ENCODE measurements at regions not wholly inside any gene's neighbourhood (a gene's known extent, or its start where the extent isn't known, plus 50 kb on each side); places are given as distances from the start of the nearest gene placed in this dataset.

GRCh38 chr5:4048398-4048797 lies 452.8 kb downstream of the IRX1 start:
- no peak overlapping the region for H3K4me3 ChIP-seq
- no peaks in the 10 kb centered on the region for H3K36me3 ChIP-seq
- intact Hi-C loops (cut with DNase I), result no loop called here
- no peaks in the 10 kb centered on the region for H3K27me3 ChIP-seq
- no peaks in the 10 kb centered on the region for H3K9me3 ChIP-seq
- no peak for DNase-seq
- FAIRE-seq, result no peak
- H3K27ac ChIP-seq, result no peak overlapping the region
- no peak for ATAC-seq
- 63 to 73% methylated on average over 4 of the region's 4 CpGs for whole genome bisulfite sequencing, 2 donors
- no peaks in the 10 kb centered on the region for H3K4me1 ChIP-seq
- TF ChIP-seq, protein P1, sequence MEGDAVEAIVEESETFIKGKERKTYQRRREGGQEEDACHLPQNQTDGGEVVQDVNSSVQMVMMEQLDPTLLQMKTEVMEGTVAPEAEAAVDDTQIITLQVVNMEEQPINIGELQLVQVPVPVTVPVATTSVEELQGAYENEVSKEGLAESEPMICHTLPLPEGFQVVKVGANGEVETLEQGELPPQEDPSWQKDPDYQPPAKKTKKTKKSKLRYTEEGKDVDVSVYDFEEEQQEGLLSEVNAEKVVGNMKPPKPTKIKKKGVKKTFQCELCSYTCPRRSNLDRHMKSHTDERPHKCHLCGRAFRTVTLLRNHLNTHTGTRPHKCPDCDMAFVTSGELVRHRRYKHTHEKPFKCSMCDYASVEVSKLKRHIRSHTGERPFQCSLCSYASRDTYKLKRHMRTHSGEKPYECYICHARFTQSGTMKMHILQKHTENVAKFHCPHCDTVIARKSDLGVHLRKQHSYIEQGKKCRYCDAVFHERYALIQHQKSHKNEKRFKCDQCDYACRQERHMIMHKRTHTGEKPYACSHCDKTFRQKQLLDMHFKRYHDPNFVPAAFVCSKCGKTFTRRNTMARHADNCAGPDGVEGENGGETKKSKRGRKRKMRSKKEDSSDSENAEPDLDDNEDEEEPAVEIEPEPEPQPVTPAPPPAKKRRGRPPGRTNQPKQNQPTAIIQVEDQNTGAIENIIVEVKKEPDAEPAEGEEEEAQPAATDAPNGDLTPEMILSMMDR (IDR thresholded peaks at IDR 0.05), result no peak

- ATAC-seq (no peak), DNase-seq (no peak), FAIRE-seq (no peak)
- Histone ChIP-seq H3K4me3 (no peak overlapping the region), H3K9me3 (no peaks in the 10 kb centered on the region), H3K36me3 (no peaks in the 10 kb centered on the region), H3K27ac (no peak overlapping the region), H3K4me1 (no peaks in the 10 kb centered on the region), H3K27me3 (no peaks in the 10 kb centered on the region)
- WGBS, 2 donors, result 57 to 69% methylated on average over 6 of the region's 6 CpGs
- TF ChIP-seq, protein P1 (IDR thresholded peaks at IDR 0.05), result no peak
- intact Hi-C loops (cut with DNase I), result no loop called here
Observed at GRCh38 chr5:4050203-4050602, 454.6 kb downstream of the IRX1 start.

DNA sequence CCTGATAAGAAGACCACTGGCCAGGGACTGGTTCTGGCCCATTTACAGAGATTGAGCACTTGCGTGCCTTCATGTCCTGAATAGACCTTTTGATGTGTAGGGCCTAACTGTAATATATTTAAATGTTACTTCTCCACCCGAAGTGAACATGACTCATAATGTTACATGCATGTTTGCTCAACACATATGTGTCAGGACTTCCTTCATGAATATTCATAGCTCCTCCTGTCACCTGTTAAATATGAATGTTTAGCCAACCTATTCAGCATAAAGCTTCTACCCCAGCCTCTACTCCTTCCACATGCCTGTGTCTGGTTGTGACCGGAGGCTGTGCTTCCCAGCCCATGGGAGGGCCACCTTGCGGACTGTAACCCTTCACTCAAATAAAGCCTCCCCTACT lies 457.5 kb downstream of the IRX1 start:
- H3K27ac ChIP-seq, result no peak overlapping the region
- DNase-seq (no peak), FAIRE-seq (no peak), ATAC-seq (no peak)
- TF ChIP-seq, protein P1 (IDR thresholded peaks at IDR 0.05), result no peak
- WGBS, 2 donors, result 69 to 78% methylated on average over 4 of the region's 4 CpGs
- peaks cover 0 to 4% (median 0%) of the 10 kb centered on the region in 4 donors for H3K27me3 ChIP-seq
- H3K36me3 ChIP-seq, result no peaks in the 10 kb centered on the region
- no peaks in the 10 kb centered on the region for H3K4me1 ChIP-seq
- no peak overlapping the region for H3K4me3 ChIP-seq
- intact Hi-C loops (cut with DNase I), result no loop called here
- no peaks in the 10 kb centered on the region for H3K9me3 ChIP-seq

DNA sequence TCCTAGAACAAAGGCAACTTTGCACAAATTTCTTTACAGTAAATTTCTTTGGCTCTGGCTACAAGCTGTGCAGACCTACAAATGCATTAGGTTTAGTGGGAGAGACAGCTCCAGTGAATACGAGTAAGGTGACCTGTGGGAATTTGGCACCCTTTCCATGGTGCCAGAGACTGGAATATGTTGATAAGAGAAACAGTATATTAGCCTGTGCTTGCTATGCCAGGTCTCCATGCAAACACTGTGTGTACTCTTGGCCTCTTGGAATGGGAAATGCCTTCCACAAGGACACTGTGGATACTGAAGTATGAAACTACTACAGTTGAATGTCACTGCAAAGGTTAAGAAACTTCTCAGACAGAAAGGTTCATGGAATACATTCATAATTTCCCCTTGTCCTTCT lies 458.5 kb downstream of the IRX1 start:
- no peaks in the 10 kb centered on the region for H3K4me1 ChIP-seq
- WGBS, 2 donors, result 19 to 23% methylated on average over 1 of the region's 1 CpG
- ATAC-seq (no peak), DNase-seq (no peak), FAIRE-seq (no peak)
- H3K27ac ChIP-seq, result no peak overlapping the region
- TF ChIP-seq, protein P1 (IDR thresholded peaks at IDR 0.05), result no peak
- intact Hi-C loops (cut with DNase I), result no loop called here
- no peaks in the 10 kb centered on the region for H3K36me3 ChIP-seq
- H3K9me3 ChIP-seq, result no peaks in the 10 kb centered on the region
- peaks cover 0 to 5% (median 0%) of the 10 kb centered on the region in 4 donors for H3K27me3 ChIP-seq
- no peak overlapping the region for H3K4me3 ChIP-seq

DNA sequence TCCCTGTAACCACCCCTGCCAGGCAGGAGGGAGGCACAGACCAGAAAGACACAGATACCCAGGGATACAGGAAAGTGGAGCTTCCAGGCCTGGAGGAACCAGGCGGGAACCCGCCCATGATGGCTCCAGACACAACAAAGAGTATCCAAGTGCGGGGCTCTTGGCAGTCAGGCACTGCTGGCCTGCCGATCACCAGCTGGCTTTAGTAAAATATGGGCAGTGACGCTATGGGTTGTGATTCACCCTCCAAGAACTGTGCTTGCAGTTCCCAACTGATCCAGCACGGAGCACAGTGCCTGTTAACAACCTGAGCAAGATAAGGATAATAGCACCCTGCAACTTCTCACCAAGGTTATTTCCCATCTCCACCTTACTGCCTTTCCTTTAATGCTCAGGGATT lies 463.3 kb downstream of the IRX1 start:
- H3K27ac ChIP-seq, result no peak overlapping the region
- H3K36me3 ChIP-seq, result no peaks in the 10 kb centered on the region
- TF ChIP-seq, protein P1 (IDR thresholded peaks at IDR 0.05), result no peak
- H3K27me3 ChIP-seq, result peaks cover 0 to 5% (median 0%) of the 10 kb centered on the region in 4 donors
- DNase-seq (no peak), ATAC-seq (no peak), FAIRE-seq (no peak)
- WGBS, 2 donors, result 45 to 48% methylated on average over 6 of the region's 6 CpGs
- no peaks in the 10 kb centered on the region for H3K9me3 ChIP-seq
- no peak overlapping the region for H3K4me3 ChIP-seq
- intact Hi-C loops (cut with DNase I), result no loop called here
- no peaks in the 10 kb centered on the region for H3K4me1 ChIP-seq

Measured in pancreas (tissue), 10 donors.